GM12892 (cell line): ENCODE measurements at regions not wholly inside any gene's neighbourhood (a gene's known extent, or its start where the extent isn't known, plus 50 kb on each side); places are given as distances from the start of the nearest gene placed in this dataset.
"Not testable (repeated sequence)": the region's sequence is repeated elsewhere in the genome, so short reads cannot be mapped to it uniquely, and the experiment has no call there.

Source experiments
- DNase-seq: peaks from one replicate; pipeline ENCODE4 v3.0.0; 2011; ENCODE audit not compliant: insufficient read length
- FAIRE-seq: peaks from 2 replicates; lab custom pipeline; 2011; peaks lifted over from hg19 to GRCh38; lab: Jason Lieb, UNC
- POLR2A ChIP-seq: IDR thresholded peaks from 2 replicates; pipeline ENCODE4 v1.6.1; 2011; ENCODE audit warnings: low read depth, low read length, control low read depth
- POLR2AphosphoS5 ChIP-seq: IDR thresholded peaks from 2 replicates; pipeline ENCODE4 v1.6.1; 2011; ENCODE audit warnings: low read depth, low read length, control low read depth
- TAF1 ChIP-seq: IDR thresholded peaks from 2 replicates; pipeline ENCODE4 v1.6.1; 2011; ENCODE audit warnings: low read depth, mild to moderate bottlenecking, control low read depth, low read length, borderline replicate concordance

- TF ChIP-seq POLR2AphosphoS5 (no peak), POLR2A (no peak), TAF1 (no peak)
- DNase-seq (no peak), FAIRE-seq (no peak)
These were observed 59.6 kb upstream of the PSME4 start for GRCh38 chr2:54030396-54030741.

DNA sequence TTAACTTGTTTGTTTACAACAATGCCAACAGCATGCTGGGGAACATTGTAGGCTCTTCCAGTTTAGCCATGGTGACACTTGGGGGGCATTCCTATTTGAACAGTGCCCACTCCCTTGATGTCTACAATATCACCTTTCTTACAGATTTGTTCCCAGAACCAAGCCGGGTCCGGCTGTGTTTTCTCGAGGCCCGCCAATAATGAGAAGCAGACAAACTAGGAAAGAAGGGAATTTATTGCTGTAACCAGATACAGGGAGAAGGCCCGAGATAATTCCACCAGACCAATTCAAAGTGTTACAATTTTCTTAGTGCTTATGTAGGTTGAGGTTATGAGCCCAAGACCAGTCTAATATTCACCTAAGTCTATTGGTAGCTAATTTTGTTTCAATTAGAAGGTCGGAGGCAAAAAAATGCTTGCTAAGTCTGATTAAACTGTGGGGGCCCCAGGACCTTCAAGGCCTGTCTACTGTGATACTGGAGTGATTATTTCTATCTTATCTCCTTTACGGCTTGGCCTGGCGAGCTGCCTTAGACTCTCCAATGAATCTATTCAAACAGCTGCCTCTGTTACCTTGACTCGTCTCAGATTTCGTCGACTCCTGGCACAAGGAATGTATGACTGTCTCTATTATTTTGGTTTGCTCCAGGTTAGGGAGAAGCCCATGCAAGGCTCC lies 59.1 kb upstream of the PSME4 start:
- TF ChIP-seq POLR2A = no peak
- no peak for TF ChIP-seq TAF1
- no peak for TF ChIP-seq POLR2AphosphoS5
- DNase-seq (no peak), FAIRE-seq (no peak)

GRCh38 chr2:54025463-54026075 lies 54.8 kb upstream of the PSME4 start:
- DNase-seq, FAIRE-seq: not testable (repeated sequence)

GRCh38 chr2:54024576-54024975 lies 53.8 kb upstream of the PSME4 start:
- no peak for DNase-seq
- TF ChIP-seq TAF1 (no peak), POLR2AphosphoS5 (no peak), POLR2A (no peak)
- FAIRE-seq = no peak

DNA sequence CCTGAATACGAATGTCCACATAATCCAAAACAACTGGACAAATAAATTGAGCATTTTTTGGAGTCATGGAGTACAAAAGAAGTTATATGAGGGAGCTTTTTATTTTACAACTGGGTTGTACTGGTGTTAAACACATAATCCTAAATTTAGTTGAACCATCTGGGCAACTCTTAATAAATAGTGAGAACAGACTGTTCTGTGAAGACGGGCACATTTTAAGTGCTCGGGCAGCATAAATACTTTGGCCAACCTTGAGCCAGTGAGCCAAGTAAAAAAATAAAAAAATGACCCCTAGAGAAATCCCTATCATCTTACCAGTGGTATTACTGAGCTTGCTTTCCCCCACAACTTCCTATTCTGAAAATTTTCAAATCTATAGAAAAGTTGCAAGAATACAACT lies 50.9 kb upstream of the PSME4 start:
- TF ChIP-seq POLR2AphosphoS5 (no peak), POLR2A (no peak), TAF1 (no peak)
- FAIRE-seq = no peak
- DNase-seq = no peak

- no peak for TF ChIP-seq POLR2AphosphoS5
- TF ChIP-seq TAF1 = no peak
- no peak for TF ChIP-seq POLR2A
- DNase-seq = no peak
- no peak for FAIRE-seq
These were observed 50.1 kb upstream of the PSME4 start for GRCh38 chr2:54020793-54021414.
